Tibial nerve (tissue), 3 donors: ENCODE measurements at regions not wholly inside any gene's neighbourhood (a gene's known extent, or its start where the extent isn't known, plus 50 kb on each side); places are given as distances from the start of the nearest gene placed in this dataset.

Experiments used
- POLR2A ChIP-seq, 2 donors: fragments of 450-650 bp; IDR thresholded peaks; one replicate each; pipeline ENCODE4 v1.6.1; 2017; ENCODE audit warnings: antibody characterized with exemption in 2 of 2, mild to moderate bottlenecking in 2 of 2, moderate library complexity in 2 of 2
- TF ChIP-seq, protein P1 (sequence below), 5 experiments: fragments of 200-600 bp in 3 of 5; fragments of 450-650 bp in 2 of 5; sonication (generic) in 3 of 5; IDR thresholded peaks; one replicate each; pipeline ENCODE4 v1.5.1; 2016 to 2019; ENCODE audit warnings: antibody characterized with exemption in 5 of 5, mild to moderate bottlenecking in 3 of 5, moderate library complexity in 2 of 5

DNA sequence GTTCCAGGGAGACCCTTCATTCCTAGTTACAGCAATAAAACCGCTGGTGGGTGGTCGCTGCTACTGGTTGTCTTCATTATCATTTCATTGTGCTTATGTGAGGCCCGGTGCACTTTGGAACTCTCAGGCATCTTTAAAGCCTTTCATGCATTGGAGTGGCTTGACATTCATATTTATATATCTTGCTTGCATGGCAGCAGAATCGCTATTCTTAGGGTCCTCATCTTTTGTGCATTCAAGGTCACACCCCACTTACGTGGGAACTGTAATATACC, 110.1 kb downstream of the ZBTB18 start:
- TF ChIP-seq, protein P1, sequence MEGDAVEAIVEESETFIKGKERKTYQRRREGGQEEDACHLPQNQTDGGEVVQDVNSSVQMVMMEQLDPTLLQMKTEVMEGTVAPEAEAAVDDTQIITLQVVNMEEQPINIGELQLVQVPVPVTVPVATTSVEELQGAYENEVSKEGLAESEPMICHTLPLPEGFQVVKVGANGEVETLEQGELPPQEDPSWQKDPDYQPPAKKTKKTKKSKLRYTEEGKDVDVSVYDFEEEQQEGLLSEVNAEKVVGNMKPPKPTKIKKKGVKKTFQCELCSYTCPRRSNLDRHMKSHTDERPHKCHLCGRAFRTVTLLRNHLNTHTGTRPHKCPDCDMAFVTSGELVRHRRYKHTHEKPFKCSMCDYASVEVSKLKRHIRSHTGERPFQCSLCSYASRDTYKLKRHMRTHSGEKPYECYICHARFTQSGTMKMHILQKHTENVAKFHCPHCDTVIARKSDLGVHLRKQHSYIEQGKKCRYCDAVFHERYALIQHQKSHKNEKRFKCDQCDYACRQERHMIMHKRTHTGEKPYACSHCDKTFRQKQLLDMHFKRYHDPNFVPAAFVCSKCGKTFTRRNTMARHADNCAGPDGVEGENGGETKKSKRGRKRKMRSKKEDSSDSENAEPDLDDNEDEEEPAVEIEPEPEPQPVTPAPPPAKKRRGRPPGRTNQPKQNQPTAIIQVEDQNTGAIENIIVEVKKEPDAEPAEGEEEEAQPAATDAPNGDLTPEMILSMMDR (IDR thresholded peaks at IDR 0.05) = no peak
- TF ChIP-seq POLR2A (IDR thresholded peaks at IDR 0.05) = no peak
